Upper lobe of right lung (tissue), 1 donor: ENCODE measurements at regions not wholly inside any gene's neighbourhood (a gene's known extent, or its start where the extent isn't known, plus 50 kb on each side); places are given as distances from the start of the nearest gene placed in this dataset.
A peak's percentile ranks its signal among the peaks of the same experiment; 100 is the strongest.

Experiments
- ATAC-seq: fragments of 200-7000 bp; cut with Tn5 transposase; one replicate; pipeline ENCODE4 v1.9.1; 2020; ENCODE audit warnings: mild to moderate bottlenecking, moderate library complexity
- DNase-seq: peaks from one replicate; pipeline ENCODE4 v3.0.0-alpha.2; 2020
- H3K27ac ChIP-seq: fragments of 200-600 bp; one replicate; pipeline ENCODE4 v1.8.0; 2022
- H3K27me3 ChIP-seq: fragments of 200-600 bp; one replicate; pipeline ENCODE4 v1.8.0; 2022; ENCODE audit warnings: mild to moderate bottlenecking
- H3K36me3 ChIP-seq: fragments of 200-600 bp; one replicate; pipeline ENCODE4 v1.8.0; 2022
- H3K4me1 ChIP-seq: fragments of 200-600 bp; one replicate; pipeline ENCODE4 v1.8.0; 2022
- H3K4me3 ChIP-seq: fragments of 200-600 bp; one replicate; pipeline ENCODE4 v1.8.0; 2022; ENCODE audit warnings: mild to moderate bottlenecking
- H3K9me3 ChIP-seq: fragments of 200-600 bp; one replicate; pipeline ENCODE4 v1.8.0; 2022
- CTCF ChIP-seq: fragments of 200-600 bp; IDR thresholded peaks from one replicate; pipeline ENCODE4 v1.8.0; 2022; ENCODE audit warnings: antibody characterized with exemption
- intact Hi-C: fragments of 100-400 bp; cut with DNase I; formaldehyde crosslinking; loops from one replicate; pipeline ENCODE4 v1.11.0; 2022
- donor health status: DM: no; HTN: yes; CAD: no; lungs with severe emphysema.

GRCh38 chr7:84668116-84668515 is 473.5 kb upstream of the SEMA3A start:
- Histone ChIP-seq H3K36me3 (no peaks in the 10 kb centered on the region), H3K4me3 (no peak overlapping the region), H3K9me3 (no peaks in the 10 kb centered on the region), H3K27ac (no peak overlapping the region), H3K4me1 (no peaks in the 10 kb centered on the region), H3K27me3 (no peaks in the 10 kb centered on the region)
- ATAC-seq (no peak), DNase-seq (no peak)
- intact Hi-C loops: no loop called here
- no peak for TF ChIP-seq CTCF

DNA sequence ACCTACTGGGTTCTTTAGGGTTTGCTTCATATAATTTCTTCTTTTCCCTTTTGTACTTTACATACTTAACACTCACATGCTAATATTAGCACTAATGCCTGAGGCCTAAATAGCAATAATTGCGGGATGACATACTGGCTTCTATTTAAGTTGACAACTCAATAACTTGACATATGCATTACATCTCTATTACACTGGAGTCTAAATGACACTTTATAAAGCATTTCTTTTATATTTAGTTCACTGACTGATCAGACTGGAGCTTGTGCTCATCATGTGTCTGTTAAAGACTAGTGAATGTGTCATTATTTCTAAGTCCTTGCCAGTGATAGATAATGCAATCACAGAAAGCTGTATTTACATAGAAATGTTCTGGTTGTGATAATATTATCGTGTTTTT is 472.1 kb upstream of the SEMA3A start:
- intact Hi-C loops: no loop called here
- DNase-seq: no peak
- Histone ChIP-seq H3K27ac (no peak overlapping the region), H3K36me3 (no peaks in the 10 kb centered on the region), H3K4me1 (no peaks in the 10 kb centered on the region), H3K4me3 (no peak overlapping the region), H3K27me3 (no peaks in the 10 kb centered on the region), H3K9me3 (no peaks in the 10 kb centered on the region)
- TF ChIP-seq CTCF: no peak
- no peak for ATAC-seq

DNA sequence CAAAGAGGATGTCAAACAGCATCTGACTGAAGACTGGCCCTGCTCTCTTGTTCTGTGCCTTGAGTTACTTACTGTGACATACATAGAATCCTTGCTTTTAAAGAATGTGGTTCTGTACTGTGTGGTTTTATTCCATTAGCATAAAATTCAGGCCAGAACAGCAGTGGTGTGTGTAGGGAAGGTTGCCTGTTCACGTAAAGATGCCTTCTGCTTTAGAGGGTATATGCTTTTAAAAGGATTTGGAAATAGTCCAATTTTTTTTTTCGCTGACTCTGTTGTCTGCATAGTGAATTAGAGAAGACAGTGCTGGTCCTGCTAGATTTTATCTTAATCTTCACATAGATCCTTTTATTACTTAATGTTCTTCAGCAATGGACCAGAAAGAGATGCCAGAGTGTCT is 470.8 kb upstream of the SEMA3A start:
- H3K9me3 ChIP-seq: no peaks in the 10 kb centered on the region
- no peak overlapping the region for H3K27ac ChIP-seq
- ATAC-seq (no peak), DNase-seq (no peak)
- no peaks in the 10 kb centered on the region for H3K27me3 ChIP-seq
- no peaks in the 10 kb centered on the region for H3K4me1 ChIP-seq
- TF ChIP-seq CTCF: no peak
- intact Hi-C loops: no loop called here
- H3K4me3 ChIP-seq: no peak overlapping the region
- no peaks in the 10 kb centered on the region for H3K36me3 ChIP-seq

DNA sequence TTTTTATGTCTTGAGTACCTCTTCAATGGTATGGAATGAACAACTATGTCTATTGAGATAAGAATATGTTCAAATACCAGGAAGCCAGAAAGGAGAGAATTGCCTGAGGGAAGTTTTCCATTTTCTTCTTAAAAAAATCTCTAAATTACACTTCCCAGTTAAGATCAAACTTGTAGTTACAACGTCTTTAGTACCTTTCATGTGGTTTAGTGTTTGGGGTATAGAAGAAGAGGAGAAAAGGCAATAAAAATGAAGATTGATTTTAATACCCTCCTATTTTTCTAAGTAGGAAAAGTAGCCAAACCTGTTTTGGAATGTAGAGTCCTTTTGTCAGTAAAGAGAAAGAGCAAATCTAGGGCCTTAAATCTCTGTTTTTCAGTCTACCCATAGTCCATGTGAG is 470.0 kb upstream of the SEMA3A start:
- Histone ChIP-seq H3K27ac (no peak overlapping the region), H3K4me1 (no peaks in the 10 kb centered on the region), H3K27me3 (no peaks in the 10 kb centered on the region), H3K4me3 (no peak overlapping the region), H3K36me3 (no peaks in the 10 kb centered on the region), H3K9me3 (no peaks in the 10 kb centered on the region)
- intact Hi-C loops: no loop called here
- TF ChIP-seq CTCF: no peak
- ATAC-seq (no peak), DNase-seq (no peak)

DNA sequence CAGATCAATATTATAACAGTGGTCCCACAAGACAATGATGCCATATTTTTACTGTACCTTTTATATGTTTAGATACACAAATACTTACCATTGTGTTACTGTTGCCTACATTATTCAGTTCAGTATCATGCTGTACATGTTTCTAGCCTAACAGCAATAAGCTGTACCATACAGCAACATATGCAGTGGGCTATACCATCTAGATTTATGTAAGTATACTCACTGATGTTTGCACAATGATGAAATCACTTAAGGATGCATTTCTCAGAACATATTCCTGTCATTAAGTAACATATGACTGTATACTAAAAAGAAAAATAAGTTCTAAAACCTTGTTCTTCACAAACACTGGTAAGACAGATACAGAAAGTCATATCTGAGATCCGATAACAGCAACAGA is 468.6 kb upstream of the SEMA3A start:
- intact Hi-C loops: no loop called here

More for the DNA sequence above, 468.6 kb upstream of the SEMA3A start:
- ATAC-seq: no peak
- Histone ChIP-seq H3K9me3 (no peaks in the 10 kb centered on the region), H3K36me3 (no peaks in the 10 kb centered on the region), H3K27ac (no peak overlapping the region), H3K4me3 (peak overlapping the region; percentile 9), H3K27me3 (no peaks in the 10 kb centered on the region), H3K4me1 (no peaks in the 10 kb centered on the region)
- DNase-seq: no peak
- no peak for TF ChIP-seq CTCF
